Naive thymus-derived CD8-positive, alpha-beta T cell (primary cell): ENCODE measurements at regions not wholly inside any gene's neighbourhood (a gene's known extent, or its start where the extent isn't known, plus 50 kb on each side); places are given as distances from the start of the nearest gene placed in this dataset.
"Not testable (repeated sequence)": the region's sequence is repeated elsewhere in the genome, so short reads cannot be mapped to it uniquely, and the experiment has no call there.

Source experiments
- ATAC-seq, 2 donors: fragments of 150-1000 bp; cut with Tn5 transposase in 1 of 2; sonication (Bioruptor Pico), chemical (Tn5 transposase) in 1 of 2; 1 replicate in 1 of 2; 2 replicates in 1 of 2; pipeline ENCODE4 v1.10.0; 2021; ENCODE audit warnings: mild to moderate bottlenecking in 2 of 2, moderate library complexity in 2 of 2
- POLR2A ChIA-PET: fragments of 350-600 bp; sonication (Branson Sonifier 250); formaldehyde crosslinking; loops from one replicate; lab custom pipeline; 2021; ENCODE audit warnings: antibody characterized with exemption; lab: Charles Lee
- DNase-seq, 10 donors: peaks; one replicate each; pipeline versions ENCODE4 v3.0.0 to v3.0.0-alpha.2; 2020 to 2022
- H3K27ac Mint-ChIP-seq, 10 donors: one replicate each; pipeline ENCODE4 v1.8.0; 2020 to 2022; ENCODE audit warnings: mild to moderate bottlenecking in 10 of 10, mixed read lengths in 10 of 10, moderate library complexity in 4 of 10, inconsistent platforms in 1 of 10
- H3K27me3 Mint-ChIP-seq, 5 donors: one replicate each; pipeline ENCODE4 v1.8.0; 2021 to 2022; ENCODE audit warnings: mixed read lengths in 5 of 5
- H3K36me3 Mint-ChIP-seq, 3 donors: one replicate each; pipeline ENCODE4 v1.8.0; 2020 to 2022; ENCODE audit warnings: mixed read lengths in 3 of 3, mild to moderate bottlenecking in 2 of 3, inconsistent platforms in 1 of 3
- H3K4me1 Mint-ChIP-seq, 4 donors: one replicate each; pipeline ENCODE4 v1.8.0; 2021 to 2022; ENCODE audit warnings: mixed read lengths in 4 of 4
- H3K4me3 Mint-ChIP-seq, 10 donors: one replicate each; pipeline ENCODE4 v1.8.0; 2020 to 2022; ENCODE audit warnings: mild to moderate bottlenecking in 10 of 10, mixed read lengths in 10 of 10, moderate library complexity in 6 of 10, inconsistent platforms in 1 of 10
- H3K9me3 Mint-ChIP-seq, 9 donors: one replicate each; pipeline ENCODE4 v1.8.0; 2020 to 2022; ENCODE audit warnings: mixed read lengths in 9 of 9, mild to moderate bottlenecking in 3 of 9, inconsistent platforms in 1 of 9, moderate library complexity in 1 of 9

DNA sequence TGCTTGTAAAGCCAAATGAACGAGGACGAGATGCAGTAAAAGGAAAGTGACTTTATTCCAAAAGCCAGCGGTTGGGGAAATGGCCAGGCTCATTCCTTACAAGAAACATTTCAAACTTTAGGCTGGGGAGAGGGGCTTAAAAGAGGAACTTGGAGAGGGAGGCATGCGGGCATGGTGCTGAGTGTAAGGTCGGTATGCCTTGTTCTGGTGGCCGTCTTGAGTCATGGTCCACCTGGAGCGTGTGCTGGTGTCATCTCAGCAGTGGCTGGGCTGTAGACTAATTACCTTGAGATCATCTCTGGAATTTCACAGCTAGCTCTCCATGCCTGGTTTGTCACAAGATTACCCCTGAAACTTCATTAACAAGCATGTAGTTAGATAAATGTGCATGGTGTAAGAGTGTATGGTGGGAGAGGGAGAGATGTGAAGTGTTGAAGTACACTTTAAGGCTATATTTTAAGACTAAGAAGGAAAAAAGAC, 156.4 kb upstream of the PFN2 start:
- peaks cover 0 to 38% (median 10%) of the 10 kb centered on the region in 5 donors for H3K27me3 Mint-ChIP-seq
- H3K36me3 Mint-ChIP-seq, result no peaks in the 10 kb centered on the region
- H3K27ac Mint-ChIP-seq, result no peak overlapping the region
- POLR2A ChIA-PET, result no interaction called here
- H3K4me3 Mint-ChIP-seq, result no peak overlapping the region
- H3K4me1 Mint-ChIP-seq, result no peaks in the 10 kb centered on the region
- DNase-seq, result no peak
- H3K9me3 Mint-ChIP-seq, result no peaks in the 10 kb centered on the region
- no peak for ATAC-seq

DNA sequence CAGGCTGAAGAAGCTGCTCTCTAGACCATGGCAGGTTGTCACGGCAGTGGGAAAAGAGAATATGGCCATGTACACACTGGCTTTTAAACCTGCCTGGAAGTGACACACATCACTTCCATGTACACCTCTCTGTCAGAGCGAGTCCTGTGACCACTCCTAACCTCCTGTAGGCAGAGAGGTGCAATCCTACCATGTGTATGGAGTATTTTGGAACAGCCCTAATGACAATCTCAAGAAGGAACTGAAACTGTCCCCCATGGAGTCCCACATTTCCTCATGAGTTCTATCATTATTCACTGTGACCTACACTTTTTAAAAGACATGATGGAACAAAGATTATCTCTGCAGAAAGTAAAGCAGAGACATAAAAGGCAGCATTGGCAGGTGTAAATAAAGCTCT, 153.4 kb upstream of the PFN2 start:
- ATAC-seq, result no peak
- no peaks in the 10 kb centered on the region for H3K36me3 Mint-ChIP-seq
- H3K4me1 Mint-ChIP-seq, result no peaks in the 10 kb centered on the region
- POLR2A ChIA-PET, result no interaction called here
- no peak overlapping the region for H3K27ac Mint-ChIP-seq
- H3K27me3 Mint-ChIP-seq, result peaks cover 7 to 37% (median 14%) of the 10 kb centered on the region in 5 donors
- peaks cover 0 to 2% (median 0%) of the 10 kb centered on the region in 9 donors for H3K9me3 Mint-ChIP-seq
- no peak overlapping the region for H3K4me3 Mint-ChIP-seq
- no peak for DNase-seq

DNA sequence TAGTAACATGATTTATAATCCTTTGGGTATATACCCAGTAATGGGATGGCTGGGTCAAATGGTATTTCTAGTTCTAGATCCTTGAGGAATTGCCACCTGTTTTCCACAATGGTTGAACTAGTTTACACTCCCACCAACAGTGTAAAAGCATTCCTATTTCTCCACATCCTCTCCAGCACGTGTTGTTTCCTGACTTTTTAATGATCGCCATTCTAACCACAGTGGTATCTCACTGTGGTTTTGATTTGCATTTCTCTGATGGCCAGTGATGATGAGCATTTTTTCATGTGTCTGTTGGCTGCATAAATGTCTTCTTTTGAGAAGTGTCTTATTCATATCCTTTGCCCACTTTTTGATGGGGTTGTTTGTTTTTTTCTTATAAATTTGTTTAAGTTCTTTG, 152.6 kb upstream of the PFN2 start:
- ATAC-seq, H3K36me3 Mint-ChIP-seq, H3K9me3 Mint-ChIP-seq, POLR2A ChIA-PET, H3K27ac Mint-ChIP-seq, H3K4me3 Mint-ChIP-seq, DNase-seq, H3K4me1 Mint-ChIP-seq: not testable (repeated sequence)
- H3K27me3 Mint-ChIP-seq, result peaks cover 11 to 38% (median 15%) of the 10 kb centered on the region in 5 donors

DNA sequence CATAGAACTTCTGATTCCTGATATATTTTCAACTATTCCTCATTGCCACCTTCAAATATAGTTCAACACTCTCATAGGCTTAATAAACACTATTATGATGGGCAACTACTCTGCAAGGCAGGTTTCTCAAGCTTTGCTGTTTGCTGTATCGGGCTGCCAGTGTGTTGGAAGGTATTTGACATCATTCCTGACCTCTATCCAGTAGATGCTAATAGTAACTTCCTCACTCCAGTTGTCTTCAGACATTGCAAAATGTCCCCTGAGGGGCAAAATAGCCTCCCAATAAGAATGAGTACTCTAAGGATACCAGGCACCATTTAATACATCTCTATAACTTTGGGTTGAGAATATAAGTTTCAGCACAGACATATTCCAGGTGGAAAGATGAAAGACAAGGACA, 147.5 kb upstream of the PFN2 start:
- DNase-seq (no peak), ATAC-seq (no peak)
- peaks cover 0 to 2% (median 0%) of the 10 kb centered on the region in 9 donors for H3K9me3 Mint-ChIP-seq
- H3K4me1 Mint-ChIP-seq, result no peaks in the 10 kb centered on the region
- H3K27ac Mint-ChIP-seq, result no peak overlapping the region
- H3K36me3 Mint-ChIP-seq, result no peaks in the 10 kb centered on the region
- H3K27me3 Mint-ChIP-seq, result peaks cover 10 to 52% (median 30%) of the 10 kb centered on the region in 5 donors
- POLR2A ChIA-PET, result no interaction called here
- no peak overlapping the region for H3K4me3 Mint-ChIP-seq

DNA sequence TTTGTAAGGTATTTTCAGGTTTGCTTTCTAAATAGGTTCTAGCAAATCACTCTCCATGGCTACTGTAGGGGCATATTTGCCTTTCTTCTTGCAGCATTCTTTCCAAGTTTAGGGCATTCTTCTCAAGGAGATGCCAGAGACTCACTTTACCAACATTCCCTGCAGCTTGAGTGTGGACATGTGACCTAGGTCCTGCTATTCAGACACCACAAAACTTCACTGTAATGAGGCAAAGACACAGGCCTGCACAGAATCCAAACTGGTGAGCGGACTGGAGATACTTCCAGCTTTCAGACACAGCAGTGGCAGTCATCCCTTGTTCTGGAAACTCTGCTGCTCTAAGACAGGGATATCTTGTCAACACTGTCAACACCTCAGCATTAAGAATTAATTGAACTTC, 146.4 kb upstream of the PFN2 start:
- Mint-ChIP-seq H3K4me1 (no peaks in the 10 kb centered on the region), H3K36me3 (no peaks in the 10 kb centered on the region), H3K27ac (no peak overlapping the region), H3K27me3 (peaks cover 10 to 52% (median 32%) of the 10 kb centered on the region in 5 donors), H3K9me3 (peaks cover 0 to 2% (median 0%) of the 10 kb centered on the region in 9 donors), H3K4me3 (no peak overlapping the region)
- no peak for ATAC-seq
- DNase-seq, result no peak
- POLR2A ChIA-PET, result no interaction called here

DNA sequence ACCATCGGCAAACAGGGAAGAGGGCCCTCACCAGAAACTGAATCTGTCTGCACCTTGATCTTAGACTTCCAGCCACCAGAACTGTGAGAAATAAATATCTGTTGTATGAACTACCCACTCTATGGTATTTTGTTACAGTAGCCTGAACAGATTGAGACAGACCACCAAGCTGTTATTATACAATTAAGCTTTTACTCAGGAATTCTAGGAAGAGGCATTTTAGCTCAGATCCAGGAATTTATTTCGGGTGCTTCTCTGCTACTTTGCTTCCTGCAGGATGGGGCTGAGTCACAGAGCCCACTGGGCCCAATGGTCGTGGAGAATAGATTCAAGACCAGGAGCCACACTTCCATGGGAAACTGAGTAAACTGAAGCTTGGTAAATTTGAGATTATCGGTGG, 145.5 kb upstream of the PFN2 start:
- ATAC-seq, result no peak
- H3K4me1 Mint-ChIP-seq, result no peaks in the 10 kb centered on the region
- H3K36me3 Mint-ChIP-seq, result no peaks in the 10 kb centered on the region
- H3K27me3 Mint-ChIP-seq, result peaks cover 8 to 50% (median 30%) of the 10 kb centered on the region in 5 donors
- H3K9me3 Mint-ChIP-seq, result no peaks in the 10 kb centered on the region
- no peak overlapping the region for H3K4me3 Mint-ChIP-seq
- no peak overlapping the region for H3K27ac Mint-ChIP-seq
- DNase-seq, result no peak
- POLR2A ChIA-PET, result no interaction called here

DNA sequence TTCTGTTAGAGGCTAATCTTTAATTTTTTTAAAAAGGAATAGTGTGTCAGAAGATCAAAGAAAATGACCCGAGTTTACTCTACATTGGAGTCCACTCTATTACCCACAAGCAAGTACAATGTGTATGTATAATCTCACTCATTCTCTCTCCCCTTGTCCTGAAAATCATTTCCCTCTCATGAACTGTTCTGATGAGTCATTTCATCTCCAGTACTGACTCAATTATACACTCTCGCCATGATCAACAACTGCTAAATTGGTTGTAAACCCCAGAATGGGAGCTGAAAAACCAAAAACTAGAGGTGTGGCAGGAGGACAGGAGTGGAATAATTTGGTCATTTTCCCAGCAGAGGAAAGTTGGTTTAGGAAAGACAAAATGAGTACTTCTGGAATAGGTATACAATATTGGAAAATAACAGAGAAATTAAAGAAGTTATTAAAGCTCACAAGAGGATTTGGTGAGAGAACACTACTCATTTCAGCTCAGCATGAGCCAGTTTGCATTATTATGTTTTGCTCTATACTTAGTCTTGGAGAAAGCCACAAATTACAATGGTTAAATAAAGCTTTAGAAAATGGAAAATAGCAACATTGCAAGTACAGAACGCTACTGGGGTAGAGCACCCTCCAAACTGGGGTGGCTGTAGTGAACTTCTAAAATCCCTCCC, 144.3 kb upstream of the PFN2 start:
- no peaks in the 10 kb centered on the region for H3K4me1 Mint-ChIP-seq
- H3K4me3 Mint-ChIP-seq, result no peak overlapping the region
- no peak for DNase-seq
- H3K27ac Mint-ChIP-seq, result no peak overlapping the region
- no peaks in the 10 kb centered on the region for H3K9me3 Mint-ChIP-seq
- POLR2A ChIA-PET, result no interaction called here
- no peaks in the 10 kb centered on the region for H3K36me3 Mint-ChIP-seq
- H3K27me3 Mint-ChIP-seq, result peaks cover 8 to 51% (median 28%) of the 10 kb centered on the region in 5 donors
- ATAC-seq, result no peak

DNA sequence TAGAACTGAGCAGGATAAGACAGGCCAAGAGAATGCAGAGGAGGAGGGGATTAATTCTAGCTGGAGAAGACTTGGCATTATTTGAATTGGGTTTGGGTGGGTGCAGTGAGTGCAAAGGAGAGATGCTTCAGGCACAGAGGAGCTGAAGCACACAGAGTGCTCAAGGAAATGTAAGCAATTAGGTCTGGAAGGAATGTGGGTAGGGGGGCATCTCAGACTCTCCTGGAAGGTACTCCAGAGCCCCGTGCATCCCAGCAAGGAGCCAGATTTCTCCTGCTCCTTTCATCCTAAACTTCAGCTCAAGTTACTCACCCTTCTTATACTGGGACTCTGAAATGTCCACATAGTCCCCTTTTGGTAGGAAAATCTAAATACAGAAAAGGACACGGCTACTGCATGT, 143.6 kb upstream of the PFN2 start:
- DNase-seq, result no peak
- peaks cover 7 to 55% (median 23%) of the 10 kb centered on the region in 5 donors for H3K27me3 Mint-ChIP-seq

DNA sequence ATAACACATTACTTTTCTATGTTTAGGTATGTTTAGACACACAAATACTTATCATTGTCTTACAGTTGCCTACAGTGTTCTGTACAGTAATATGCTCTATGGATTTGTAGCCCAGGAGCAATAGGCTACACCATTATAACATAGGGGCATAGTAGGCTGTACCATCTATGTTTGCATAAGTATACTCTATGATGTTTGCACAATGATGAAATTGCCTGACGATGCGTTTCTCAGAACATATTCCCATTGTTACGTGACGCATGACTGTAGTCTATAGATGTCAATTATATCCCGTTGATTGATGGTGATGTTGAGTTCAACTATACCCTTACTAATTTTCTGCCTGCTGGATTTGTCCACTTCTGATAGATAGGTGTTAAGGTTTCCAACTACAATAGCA, 139.4 kb upstream of the PFN2 start:
- DNase-seq (no peak), ATAC-seq (no peak)
- Mint-ChIP-seq H3K4me1 (no peaks in the 10 kb centered on the region), H3K9me3 (no peaks in the 10 kb centered on the region), H3K4me3 (no peak overlapping the region), H3K27me3 (peaks cover 1 to 49% (median 13%) of the 10 kb centered on the region in 5 donors), H3K36me3 (no peaks in the 10 kb centered on the region), H3K27ac (no peak overlapping the region)
- POLR2A ChIA-PET, result no interaction called here

More for the DNA sequence above, 143.6 kb upstream of the PFN2 start:
- ATAC-seq, result no peak
- Mint-ChIP-seq H3K36me3 (no peaks in the 10 kb centered on the region), H3K4me1 (no peaks in the 10 kb centered on the region), H3K27ac (no peak overlapping the region), H3K4me3 (no peak overlapping the region), H3K9me3 (no peaks in the 10 kb centered on the region)
- POLR2A ChIA-PET, result no interaction called here

DNA sequence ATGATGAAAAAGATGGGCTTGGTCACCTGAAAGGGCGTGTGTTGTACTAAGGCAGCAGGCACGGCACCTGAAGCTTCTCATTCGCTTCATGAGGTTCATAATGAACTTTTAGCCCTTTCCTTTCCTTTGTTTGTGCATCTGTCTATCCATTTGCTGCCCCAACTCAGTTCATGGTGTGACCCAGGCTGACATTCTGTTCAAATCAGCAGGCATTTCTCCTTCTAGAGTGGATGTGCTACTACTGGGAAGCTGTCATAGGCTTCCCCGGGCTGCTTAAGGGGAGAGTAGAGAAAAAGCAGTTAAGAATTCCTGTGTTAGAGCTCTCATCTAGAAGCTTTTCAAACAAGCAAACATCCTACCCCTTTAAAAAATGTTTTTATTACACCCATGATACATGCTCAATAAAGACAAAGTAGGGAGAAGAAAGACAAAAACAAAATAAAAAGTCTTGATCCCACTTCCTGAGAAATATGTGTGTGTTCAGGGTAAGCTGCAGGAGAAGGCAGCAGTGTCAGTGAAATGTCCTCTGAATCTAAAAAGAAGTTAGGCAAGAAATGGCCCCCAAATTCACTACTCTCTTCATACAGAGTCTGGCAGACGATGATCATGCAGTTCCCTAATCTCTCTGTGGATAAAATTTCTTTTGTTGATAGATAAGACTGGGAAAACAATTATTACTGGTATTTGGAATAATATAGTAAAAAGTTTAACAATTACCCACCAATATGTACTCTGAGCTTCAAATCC, 136.9 kb upstream of the PFN2 start:
- DNase-seq (no peak), ATAC-seq (no peak)
- no peaks in the 10 kb centered on the region for H3K36me3 Mint-ChIP-seq
- POLR2A ChIA-PET, result no interaction called here
- H3K4me3 Mint-ChIP-seq, result no peak overlapping the region
- H3K27ac Mint-ChIP-seq, result no peak overlapping the region
- H3K4me1 Mint-ChIP-seq, result peaks cover 0 to 11% (median 4%) of the 10 kb centered on the region in 4 donors
- H3K9me3 Mint-ChIP-seq, result peaks cover 0 to 2% (median 0%) of the 10 kb centered on the region in 9 donors
- H3K27me3 Mint-ChIP-seq, result peaks cover 1 to 38% (median 10%) of the 10 kb centered on the region in 5 donors

DNA sequence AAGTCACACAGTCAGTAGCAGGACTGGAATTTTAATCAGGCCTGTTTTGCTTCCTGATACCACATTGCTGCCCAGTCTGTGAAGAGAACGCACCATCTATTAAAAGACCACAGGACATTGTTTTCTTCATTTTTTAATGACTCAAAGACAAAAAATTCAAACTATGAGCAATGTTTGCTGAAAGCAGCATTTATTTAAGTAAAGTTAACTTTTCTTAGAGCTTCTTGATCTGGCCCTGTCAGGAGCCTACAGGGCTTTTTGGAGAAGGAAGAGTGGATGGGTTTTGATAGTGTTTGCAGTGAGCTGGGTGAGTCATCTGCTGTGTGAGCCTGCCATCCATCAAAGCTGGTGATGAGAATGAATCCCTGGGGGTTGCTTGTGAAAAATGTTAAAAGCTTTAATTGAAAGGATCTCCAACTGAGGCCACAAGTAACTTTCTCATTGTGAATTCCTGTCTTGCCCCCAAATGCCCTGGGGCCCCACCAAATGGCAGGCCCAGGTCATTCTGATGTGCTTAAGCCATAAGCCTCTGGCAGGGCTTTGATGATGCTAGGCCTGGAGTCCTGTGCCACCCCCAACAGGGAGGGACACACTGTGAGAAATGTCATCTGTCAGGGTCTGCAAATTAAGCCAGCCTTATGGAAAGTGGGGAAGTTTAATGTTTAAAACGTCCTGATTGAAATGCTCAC, 136.2 kb upstream of the PFN2 start:
- no peak for ATAC-seq
- Mint-ChIP-seq H3K9me3 (peaks cover 0 to 3% (median under 1%) of the 10 kb centered on the region in 9 donors), H3K27me3 (peaks cover 3 to 38% (median 9%) of the 10 kb centered on the region in 5 donors), H3K4me3 (no peak overlapping the region), H3K36me3 (no peaks in the 10 kb centered on the region), H3K27ac (peak overlapping the region in 1 of 10 donors; percentile 9), H3K4me1 (peaks cover 0 to 12% (median 4%) of the 10 kb centered on the region in 4 donors)
- no peak for DNase-seq
- POLR2A ChIA-PET, result no interaction called here

DNA sequence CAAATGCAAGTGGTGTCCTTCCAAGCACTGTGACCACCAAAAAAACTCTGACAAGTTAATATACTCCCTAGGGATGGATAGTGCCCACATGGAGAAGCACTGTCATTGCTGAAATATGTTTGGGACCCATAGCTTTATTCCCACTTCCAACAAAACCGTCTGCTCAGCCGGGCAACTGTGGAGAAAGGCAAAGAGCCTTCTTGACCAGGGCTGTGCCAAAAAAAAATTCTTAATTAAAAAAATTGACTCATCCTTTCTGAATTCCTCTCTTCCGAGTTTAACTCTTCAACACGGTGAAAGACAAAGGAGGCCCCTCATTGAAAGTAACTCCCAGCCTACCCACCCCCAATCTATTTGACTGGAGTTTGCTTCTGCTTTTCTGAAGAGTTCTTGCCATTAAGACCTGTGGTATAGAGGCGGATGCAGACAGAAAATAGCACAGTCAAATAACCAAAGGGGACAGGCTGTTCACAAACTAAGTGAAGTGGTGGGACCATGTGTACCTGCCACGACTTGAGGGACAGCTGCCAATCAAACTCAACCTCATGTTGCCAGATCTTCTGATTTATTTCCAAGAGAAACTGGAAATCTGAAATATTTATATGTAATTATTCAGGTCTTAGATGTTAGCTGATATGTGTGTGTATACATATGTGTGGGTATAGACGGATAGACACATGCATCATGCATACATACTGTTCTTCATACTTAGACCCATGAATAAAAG, 135.4 kb upstream of the PFN2 start:
- H3K4me1 Mint-ChIP-seq, result peaks cover 0 to 12% (median 4%) of the 10 kb centered on the region in 4 donors
- no peak overlapping the region for H3K4me3 Mint-ChIP-seq
- POLR2A ChIA-PET, result no interaction called here
- no peak for ATAC-seq
- DNase-seq, result no peak
- peak overlapping the region in 1 of 10 donors; percentile 9 for H3K27ac Mint-ChIP-seq
- H3K27me3 Mint-ChIP-seq, result peaks cover 3 to 36% (median 9%) of the 10 kb centered on the region in 5 donors
- H3K9me3 Mint-ChIP-seq, result peaks cover 0 to 9% (median 3%) of the 10 kb centered on the region in 9 donors
- no peaks in the 10 kb centered on the region for H3K36me3 Mint-ChIP-seq
